ENCODE measurements at regions not wholly inside any gene's neighbourhood (a gene's known extent, or its start where the extent isn't known, plus 50 kb on each side); places are given as distances from the start of the nearest gene placed in this dataset.

DNA sequence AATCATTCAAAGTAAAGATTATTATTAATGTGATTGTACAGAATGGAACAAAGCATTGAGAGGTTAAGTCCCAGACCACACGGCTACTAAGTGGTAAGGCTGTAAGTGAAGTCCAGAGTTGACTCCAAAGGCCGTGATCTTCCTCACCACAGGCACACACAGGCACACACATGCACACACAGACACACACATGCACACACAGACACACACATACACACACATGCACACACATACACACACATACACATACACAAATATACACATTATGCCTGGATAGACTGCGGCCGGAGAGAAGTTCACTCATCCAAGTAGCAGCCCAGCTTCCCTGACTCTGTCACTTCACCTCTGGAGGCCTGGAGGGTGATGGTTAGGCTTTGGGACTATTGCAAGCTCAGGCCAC lies 121.9 kb downstream of the HLX start:
- TF ChIP-seq EZH2 (IDR thresholded peaks at IDR 0.05; ENCODE audit: insufficient read depth, poor library complexity, severe bottlenecking) (no peak), EZH2phosphoT487 (IDR thresholded peaks at IDR 0.05; ENCODE audit: insufficient read depth, low read depth) (no peak)
